SK-N-SH treated with all-trans-retinoic acid at 6 μM for 48 hours (cell line): ENCODE measurements at regions not wholly inside any gene's neighbourhood (a gene's known extent, or its start where the extent isn't known, plus 50 kb on each side); places are given as distances from the start of the nearest gene placed in this dataset.

ENCODE experiments used
- ARNTL ChIP-seq: fragments of 450-650 bp; formaldehyde crosslinking; IDR thresholded peaks from 2 replicates; pipeline ENCODE4 v1.5.0; 2020; ENCODE audit warnings: low read depth, mild to moderate bottlenecking, moderate library complexity, borderline replicate concordance
- ESRRG ChIP-seq: fragments of 250-450 bp; sonication (Bioruptor Pico); IDR thresholded peaks from 2 replicates; pipeline ENCODE4 v1.6.1; 2021; ENCODE audit warnings: mild to moderate bottlenecking
- PATZ1 ChIP-seq: fragments of 250-450 bp; sonication (Bioruptor Pico); IDR thresholded peaks from 2 replicates; pipeline ENCODE4 v1.8.0; 2020; ENCODE audit warnings: mild to moderate bottlenecking, moderate library complexity, borderline replicate concordance
- RARB ChIP-seq: fragments of 250-450 bp; sonication (Bioruptor Pico); IDR thresholded peaks from 2 replicates; pipeline ENCODE4 v1.8.0; 2021; ENCODE audit warnings: mild to moderate bottlenecking, moderate library complexity

- TF ChIP-seq ESRRG (CRISPR knock-in tag) (no peak), PATZ1 (CRISPR knock-in tag) (no peak), ARNTL (CRISPR knock-in tag) (no peak), RARB (CRISPR knock-in tag) (no peak)
Observed at GRCh38 chr17:71334048-71334751, 786.6 kb upstream of the SOX9 start.
